Psoas muscle (tissue), 7 donors: ENCODE measurements at regions not wholly inside any gene's neighbourhood (a gene's known extent, or its start where the extent isn't known, plus 50 kb on each side); places are given as distances from the start of the nearest gene placed in this dataset.
"Not testable (repeated sequence)": the region's sequence is repeated elsewhere in the genome, so short reads cannot be mapped to it uniquely, and the experiment has no call there.

Experiments used
- ATAC-seq, 4 donors: fragments of 200-7000 bp; cut with Tn5 transposase; one replicate each; pipeline ENCODE4 v1.9.1; 2020; ENCODE audit warnings: moderate library complexity in 3 of 4, mild to moderate bottlenecking in 2 of 4
- DNase-seq, 2 donors: peaks; one replicate each; pipeline ENCODE4 v3.0.0-alpha.2; 2020
- H3K27ac ChIP-seq: fragments of 200-600 bp; one replicate; pipeline ENCODE4 v1.8.0; 2022
- H3K27me3 ChIP-seq, 3 donors: fragments of 200-600 bp in 1 of 3; one replicate each; pipeline versions ENCODE4 v1.6.1 to v1.8.0; 2013 to 2022; ENCODE audit warnings: low read length in 2 of 3, mild to moderate bottlenecking in 2 of 3, moderate library complexity in 1 of 3; ENCODE audit not compliant: insufficient read depth in 3 of 3
- H3K36me3 ChIP-seq, 2 donors: fragments of 200-600 bp in 1 of 2; one replicate each; pipeline versions ENCODE4 v1.6.1 to v1.8.0; 2013 to 2022; ENCODE audit warnings: low read depth in 1 of 2, mild to moderate bottlenecking in 1 of 2, moderate library complexity in 1 of 2; ENCODE audit not compliant: insufficient read depth in 1 of 2
- H3K4me1 ChIP-seq: fragments of 200-600 bp; one replicate; pipeline ENCODE4 v1.8.0; 2022
- H3K4me3 ChIP-seq: fragments of 200-600 bp; one replicate; pipeline ENCODE4 v1.8.0; 2022; ENCODE audit warnings: mild to moderate bottlenecking
- H3K9me3 ChIP-seq: fragments of 200-600 bp; one replicate; pipeline ENCODE4 v1.8.0; 2022
- WGBS, 3 donors: extraction: QIAGEN DNeasy Blood & Tissue Kit; methylation state at CpG; one replicate each; pipeline versions ENCODE4 v1.1.6 to v1.1.7; 2013; 5-methylcytosine and 5-hydroxymethylcytosine counted together
- intact Hi-C, 2 donors: fragments of 100-400 bp; cut with DNase I; formaldehyde crosslinking; loops; one replicate each; pipeline versions ENCODE4 v1.11.0 to v1.14.2; 2022
- TF ChIP-seq, protein P1 (sequence below): fragments of 200-600 bp; IDR thresholded peaks from one replicate; pipeline ENCODE4 v1.8.0; 2022; ENCODE audit warnings: antibody characterized with exemption
- donor health status: healthy with polysubstance abuse.
- donor health status: DM: no; HTN: no; CAD: no; lungs with moderate emphysema.
- donor health status: Bipolar disorder and iron deficiency.
- donor health status: healthy.
- donor health status: DM: yes; HTN: yes; CAD: no.
- donor health status: DM: no; HTN: no; CAD: no.
- donor health status: DM: yes; HTN: yes; CAD: no.

DNA sequence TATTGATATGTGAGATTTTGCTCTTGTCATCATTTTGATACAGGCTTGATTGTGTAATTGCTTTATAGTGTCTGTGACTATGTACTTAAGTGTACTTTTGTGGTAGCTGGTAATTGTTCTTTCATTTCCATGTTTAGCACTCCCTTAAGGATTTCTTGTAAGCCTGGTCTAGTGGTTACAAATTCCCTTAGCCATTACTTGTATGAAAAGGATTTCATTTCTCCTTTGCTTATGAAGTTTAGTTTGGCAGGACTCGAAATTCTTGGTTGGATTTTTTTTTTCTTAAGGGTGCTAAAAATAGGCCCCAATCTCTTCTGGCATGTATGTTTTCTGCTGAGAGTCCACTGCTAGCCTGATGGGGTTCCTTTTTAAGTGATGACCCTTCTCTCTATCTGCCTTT lies 346.8 kb downstream of the JRKL start:
- no peak for ATAC-seq

DNA sequence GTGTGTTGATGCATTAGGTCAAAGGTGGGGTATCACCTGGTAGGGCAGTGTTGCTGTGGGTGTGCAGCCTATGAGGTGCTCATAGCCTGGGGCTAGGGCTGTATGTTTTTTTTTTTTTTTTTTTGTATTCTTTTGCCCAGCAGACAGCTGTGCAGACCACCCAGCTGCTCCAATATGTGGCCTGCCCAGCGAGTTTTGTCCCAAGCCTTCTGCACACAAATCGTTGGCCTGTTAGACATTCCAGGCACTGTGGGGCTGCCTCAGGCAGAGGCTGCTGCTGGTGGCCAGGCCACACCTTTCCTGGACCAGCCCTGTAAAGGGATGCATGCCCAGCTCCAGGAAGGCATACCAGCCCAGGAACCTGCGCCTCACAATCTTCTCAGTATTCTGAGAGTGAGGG lies 348.5 kb downstream of the JRKL start:
- TF ChIP-seq, protein P1, sequence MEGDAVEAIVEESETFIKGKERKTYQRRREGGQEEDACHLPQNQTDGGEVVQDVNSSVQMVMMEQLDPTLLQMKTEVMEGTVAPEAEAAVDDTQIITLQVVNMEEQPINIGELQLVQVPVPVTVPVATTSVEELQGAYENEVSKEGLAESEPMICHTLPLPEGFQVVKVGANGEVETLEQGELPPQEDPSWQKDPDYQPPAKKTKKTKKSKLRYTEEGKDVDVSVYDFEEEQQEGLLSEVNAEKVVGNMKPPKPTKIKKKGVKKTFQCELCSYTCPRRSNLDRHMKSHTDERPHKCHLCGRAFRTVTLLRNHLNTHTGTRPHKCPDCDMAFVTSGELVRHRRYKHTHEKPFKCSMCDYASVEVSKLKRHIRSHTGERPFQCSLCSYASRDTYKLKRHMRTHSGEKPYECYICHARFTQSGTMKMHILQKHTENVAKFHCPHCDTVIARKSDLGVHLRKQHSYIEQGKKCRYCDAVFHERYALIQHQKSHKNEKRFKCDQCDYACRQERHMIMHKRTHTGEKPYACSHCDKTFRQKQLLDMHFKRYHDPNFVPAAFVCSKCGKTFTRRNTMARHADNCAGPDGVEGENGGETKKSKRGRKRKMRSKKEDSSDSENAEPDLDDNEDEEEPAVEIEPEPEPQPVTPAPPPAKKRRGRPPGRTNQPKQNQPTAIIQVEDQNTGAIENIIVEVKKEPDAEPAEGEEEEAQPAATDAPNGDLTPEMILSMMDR = no peak
- H3K9me3 ChIP-seq = no peaks in the 10 kb centered on the region
- intact Hi-C loops = no loop called here
- no peaks in the 10 kb centered on the region for H3K36me3 ChIP-seq
- no peak overlapping the region for H3K27ac ChIP-seq
- H3K4me3 ChIP-seq = no peak overlapping the region
- DNase-seq = no peak
- 71 to 83% (median 74%) methylated on average over 3 of the region's 3 CpGs for WGBS, 3 donors
- no peaks in the 10 kb centered on the region for H3K27me3 ChIP-seq
- ATAC-seq = no peak
- H3K4me1 ChIP-seq = no peaks in the 10 kb centered on the region

More for the DNA sequence above, 346.8 kb downstream of the JRKL start:
- 36 to 59% (median 41%) methylated on average over 1 of the region's 1 CpG for WGBS, 3 donors
- DNase-seq = no peak
- intact Hi-C loops = no loop called here
- Histone ChIP-seq H3K9me3 (no peaks in the 10 kb centered on the region), H3K36me3 (no peaks in the 10 kb centered on the region), H3K4me1 (no peaks in the 10 kb centered on the region), H3K4me3 (no peak overlapping the region), H3K27me3 (no peaks in the 10 kb centered on the region), H3K27ac (no peak overlapping the region)
- TF ChIP-seq, protein P1 = no peak

DNA sequence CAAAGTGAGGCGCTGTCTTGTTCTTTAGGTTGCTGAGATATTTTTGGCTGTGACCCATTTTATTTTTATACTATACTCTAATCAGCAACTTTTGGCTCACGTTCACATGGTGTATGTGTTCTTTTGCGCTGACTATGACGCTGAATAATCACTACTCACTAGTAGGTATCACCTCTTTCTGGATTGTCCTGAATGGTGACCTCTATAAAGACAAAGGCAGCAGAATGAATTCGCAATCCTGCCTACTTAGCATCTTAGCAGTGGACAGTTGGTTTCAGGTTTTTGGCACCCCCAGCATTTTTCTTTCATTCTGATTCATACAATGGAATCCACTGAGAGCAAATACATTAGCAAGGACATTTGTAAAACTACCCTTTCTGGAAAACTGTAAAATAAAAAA lies 351.3 kb downstream of the JRKL start:
- Histone ChIP-seq H3K9me3 (no peaks in the 10 kb centered on the region), H3K4me1 (no peaks in the 10 kb centered on the region), H3K36me3 (no peaks in the 10 kb centered on the region), H3K27ac (no peak overlapping the region), H3K4me3 (no peak overlapping the region), H3K27me3 (no peaks in the 10 kb centered on the region)
- WGBS, 3 donors = 85 to 89% (median 85%) methylated on average over 5 of the region's 5 CpGs
- intact Hi-C loops = no loop called here
- ATAC-seq = no peak
- TF ChIP-seq, protein P1 = no peak
- DNase-seq = no peak

DNA sequence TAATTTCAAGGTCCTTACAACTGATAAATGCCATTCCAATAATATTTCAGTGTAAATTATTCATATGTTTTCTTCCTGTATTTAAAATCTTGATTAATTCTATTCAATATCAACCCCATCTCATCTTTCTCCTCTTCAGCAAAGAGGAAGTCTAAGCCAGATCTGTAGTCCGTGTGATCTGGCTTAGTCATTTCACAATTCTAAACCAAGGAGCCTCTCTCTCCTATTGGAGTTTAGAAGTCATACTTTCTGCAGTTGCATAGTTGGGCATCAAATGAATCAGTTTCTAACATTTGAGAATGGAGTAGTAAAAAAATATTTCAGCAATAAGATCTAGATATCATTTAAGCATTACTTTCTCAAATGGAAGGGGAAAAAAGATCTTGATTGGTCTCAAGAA lies 354.9 kb downstream of the JRKL start:
- WGBS, 3 donors = 0 to 42% (median 20%) methylated on average over 1 of the region's 1 CpG
- Histone ChIP-seq H3K4me3 (no peak overlapping the region), H3K4me1 (no peaks in the 10 kb centered on the region), H3K9me3 (no peaks in the 10 kb centered on the region), H3K27ac (no peak overlapping the region), H3K27me3 (no peaks in the 10 kb centered on the region), H3K36me3 (no peaks in the 10 kb centered on the region)
- DNase-seq = no peak
- TF ChIP-seq, protein P1 = no peak
- no peak for ATAC-seq
- intact Hi-C loops = no loop called here

DNA sequence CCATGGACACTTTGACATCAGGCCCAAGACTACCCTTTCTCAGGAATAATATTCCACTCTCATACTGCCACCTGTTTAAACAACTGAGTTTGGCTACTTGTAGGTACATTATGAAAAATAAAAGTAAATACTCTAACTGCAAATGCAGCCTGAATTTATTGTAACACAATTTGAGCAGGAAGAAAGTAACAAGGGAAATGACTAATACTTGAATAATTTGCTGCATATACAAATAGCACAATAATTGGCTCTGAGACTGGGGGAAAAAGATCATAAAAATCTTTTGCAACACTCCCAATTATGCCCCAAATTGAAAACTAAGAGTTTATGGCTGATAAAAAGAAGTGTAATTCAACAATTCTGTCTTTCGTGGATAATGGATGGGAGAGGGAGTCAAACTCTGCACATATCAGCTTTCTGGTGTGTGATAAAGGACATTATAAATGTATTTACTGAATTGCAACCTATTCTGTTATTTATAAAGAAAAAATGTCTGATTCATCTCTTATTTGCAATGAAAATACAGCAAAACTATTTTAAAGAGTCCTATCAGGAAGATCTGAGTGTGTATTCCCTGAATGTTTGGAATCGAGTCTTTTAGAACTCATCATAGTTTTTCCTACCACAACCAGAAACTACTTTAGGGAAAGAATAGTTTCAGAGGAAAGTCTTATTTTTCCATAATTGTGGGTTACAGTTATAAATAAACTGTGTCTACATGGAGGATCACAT lies 359.0 kb downstream of the JRKL start:
- H3K4me1 ChIP-seq = no peaks in the 10 kb centered on the region
- WGBS, 3 donors = 77 to 84% (median 79%) methylated on average over 2 of the region's 2 CpGs
- intact Hi-C loops = no loop called here
- no peaks in the 10 kb centered on the region for H3K36me3 ChIP-seq
- no peaks in the 10 kb centered on the region for H3K9me3 ChIP-seq
- ATAC-seq = no peak
- H3K4me3 ChIP-seq = no peak overlapping the region
- no peak overlapping the region for H3K27ac ChIP-seq
- no peaks in the 10 kb centered on the region for H3K27me3 ChIP-seq
- no peak for DNase-seq
- TF ChIP-seq, protein P1 = no peak

DNA sequence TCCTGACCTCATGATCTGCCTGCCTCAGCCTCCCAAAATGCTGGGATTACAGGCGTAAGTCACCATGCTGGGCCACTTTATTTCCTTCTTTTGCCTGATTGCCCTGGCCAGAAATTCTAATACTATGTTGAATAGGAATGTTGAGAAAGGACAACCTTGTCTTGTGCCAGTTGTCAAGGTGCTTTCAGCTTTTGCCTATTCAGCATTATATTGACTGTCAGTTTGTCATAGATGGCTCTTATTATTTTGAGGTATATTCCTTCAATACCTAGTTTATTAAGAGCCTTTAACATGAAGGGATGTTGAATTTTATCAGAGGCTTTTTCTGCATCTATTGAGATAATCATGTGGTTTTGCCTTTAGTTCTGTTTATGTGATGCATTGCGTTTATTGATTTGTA lies 362.0 kb downstream of the JRKL start:
- DNase-seq, H3K27me3 ChIP-seq, ATAC-seq, H3K4me1 ChIP-seq, H3K36me3 ChIP-seq, H3K4me3 ChIP-seq, H3K9me3 ChIP-seq, H3K27ac ChIP-seq, intact Hi-C loops: not testable (repeated sequence)
- WGBS, 3 donors = 90 to 95% (median 95%) methylated on average over 2 of the region's 2 CpGs
